CD14-positive monocyte (primary cell): ENCODE measurements at regions not wholly inside any gene's neighbourhood (a gene's known extent, or its start where the extent isn't known, plus 50 kb on each side); places are given as distances from the start of the nearest gene placed in this dataset.

Experiments
- DNase-seq, 3 donors: peaks; one replicate each; pipeline ENCODE4 v3.0.0-alpha.2; 2011 to 2022
- H2AFZ ChIP-seq: 2 replicates; pipeline ENCODE4 v1.6.0; 2012; ENCODE audit warnings: mild to moderate bottlenecking, low read depth, low read length, inconsistent platforms; ENCODE audit not compliant: insufficient read depth, poor library complexity, severe bottlenecking
- H3K27ac ChIP-seq, 2 donors: 1 replicate in 1 of 2; 2 replicates in 1 of 2; pipeline ENCODE4 v1.5.1; 2012 to 2013; ENCODE audit warnings: low read length in 2 of 2, control low read depth in 1 of 2, inconsistent platforms in 1 of 2, low read depth in 1 of 2, mild to moderate bottlenecking in 1 of 2
- H3K27me3 ChIP-seq, 2 donors: one replicate each; pipeline versions ENCODE4 v1.6.0 to v1.6.1; 2011 to 2013; ENCODE audit warnings: low read length in 2 of 2; ENCODE audit not compliant: control insufficient read depth in 2 of 2, insufficient read depth in 2 of 2
- H3K36me3 ChIP-seq, 2 donors: replicated peaks in 1 of 2; 1 replicate in 1 of 2; 2 replicates in 1 of 2; pipeline versions ENCODE4 v1.5.1 to v1.6.1; 2012 to 2013; ENCODE audit warnings: low read length in 2 of 2, control low read depth in 1 of 2, inconsistent platforms in 1 of 2, mild to moderate bottlenecking in 1 of 2; ENCODE audit not compliant: insufficient read depth in 2 of 2, control insufficient read depth in 1 of 2
- H3K4me1 ChIP-seq, 2 donors: 1 replicate in 1 of 2; 2 replicates in 1 of 2; pipeline versions ENCODE4 v1.5.1 to v1.6.1; 2012 to 2013; ENCODE audit warnings: low read length in 2 of 2, control low read depth in 1 of 2, inconsistent platforms in 1 of 2, mild to moderate bottlenecking in 1 of 2, moderate library complexity in 1 of 2; ENCODE audit not compliant: insufficient read depth in 2 of 2, control insufficient read depth in 1 of 2
- H3K4me2 ChIP-seq: replicated peaks from 2 replicates; pipeline ENCODE3; 2012; ENCODE audit warnings: low read length, moderate library complexity, mild to moderate bottlenecking; ENCODE audit not compliant: poor library complexity, severe bottlenecking; ENCODE audit errors: extremely low read depth
- H3K4me3 ChIP-seq, 3 experiments: fragments of 200-600 bp in 1 of 3; sonication (generic) in 1 of 3; replicated peaks in 1 of 3; 1 replicate in 2 of 3; 2 replicates in 1 of 3; pipeline ENCODE4 v1.5.1; 2011 to 2013; ENCODE audit warnings: low read length in 3 of 3, mild to moderate bottlenecking in 3 of 3, control low read depth in 2 of 3, low read depth in 2 of 3, inconsistent platforms in 1 of 3, moderate library complexity in 1 of 3
- H3K79me2 ChIP-seq: 2 replicates; pipeline ENCODE4 v1.6.0; 2012; ENCODE audit warnings: mild to moderate bottlenecking, control low read depth, inconsistent platforms, low read length, moderate library complexity; ENCODE audit not compliant: insufficient read depth
- H3K9ac ChIP-seq: 2 replicates; pipeline ENCODE4 v1.6.0; 2017; ENCODE audit warnings: low read length, mild to moderate bottlenecking; ENCODE audit not compliant: insufficient read depth, poor library complexity, severe bottlenecking
- H3K9me3 ChIP-seq, 2 donors: replicated peaks in 1 of 2; 1 replicate in 1 of 2; 2 replicates in 1 of 2; pipeline versions ENCODE4 v1.5.1 to v1.6.1; 2012 to 2013; ENCODE audit warnings: low read length in 2 of 2, control low read depth in 1 of 2; ENCODE audit not compliant: control insufficient read depth in 1 of 2, insufficient read depth in 1 of 2
- H4K20me1 ChIP-seq: 2 replicates; pipeline ENCODE4 v1.6.0; 2012; ENCODE audit warnings: mild to moderate bottlenecking, low read length, control low read depth, moderate library complexity; ENCODE audit not compliant: insufficient read depth
- H3K27ac Mint-ChIP-seq, 7 donors: one replicate each; pipeline ENCODE4 v1.8.0; 2020; ENCODE audit warnings: mild to moderate bottlenecking in 7 of 7, mixed read lengths in 7 of 7, moderate library complexity in 6 of 7, inconsistent platforms in 2 of 7
- H3K27me3 Mint-ChIP-seq, 3 donors: one replicate each; pipeline ENCODE4 v1.8.0; 2021 to 2022; ENCODE audit warnings: low read depth in 3 of 3, mild to moderate bottlenecking in 3 of 3, mixed read lengths in 3 of 3, moderate library complexity in 3 of 3, inconsistent platforms in 1 of 3
- H3K36me3 Mint-ChIP-seq, 2 donors: one replicate each; pipeline ENCODE4 v1.8.0; 2020; ENCODE audit warnings: mixed read lengths in 2 of 2, inconsistent platforms in 1 of 2, mild to moderate bottlenecking in 1 of 2
- H3K4me1 Mint-ChIP-seq: one replicate; pipeline ENCODE4 v1.8.0; 2020; ENCODE audit warnings: mild to moderate bottlenecking, mixed read lengths
- H3K4me3 Mint-ChIP-seq, 2 donors: one replicate each; pipeline ENCODE4 v1.8.0; 2020; ENCODE audit warnings: mild to moderate bottlenecking in 2 of 2, mixed read lengths in 2 of 2, moderate library complexity in 1 of 2
- H3K9me3 Mint-ChIP-seq, 7 donors: one replicate each; pipeline ENCODE4 v1.8.0; 2020 to 2022; ENCODE audit warnings: mixed read lengths in 7 of 7, mild to moderate bottlenecking in 6 of 7, moderate library complexity in 6 of 7, inconsistent platforms in 2 of 7
- WGBS: methylation state at CpG from one replicate; pipeline ENCODE4 v1.1.5; 2013; ENCODE audit warnings: missing lambda C conversion rate; ENCODE audit not compliant: insufficient coverage; 5-methylcytosine and 5-hydroxymethylcytosine counted together
- intact Hi-C, 2 donors: fragments of 100-400 bp; cut with micrococcal nuclease; formaldehyde crosslinking; loops; one replicate each; pipeline versions ENCODE4 v1.15.0 to v1.15.1; 2023
- TF ChIP-seq, protein P1 (sequence below): fragments of 200-600 bp; IDR thresholded peaks from one replicate; pipeline ENCODE4 v1.8.0; 2022; ENCODE audit warnings: antibody characterized with exemption, mild to moderate bottlenecking

DNA sequence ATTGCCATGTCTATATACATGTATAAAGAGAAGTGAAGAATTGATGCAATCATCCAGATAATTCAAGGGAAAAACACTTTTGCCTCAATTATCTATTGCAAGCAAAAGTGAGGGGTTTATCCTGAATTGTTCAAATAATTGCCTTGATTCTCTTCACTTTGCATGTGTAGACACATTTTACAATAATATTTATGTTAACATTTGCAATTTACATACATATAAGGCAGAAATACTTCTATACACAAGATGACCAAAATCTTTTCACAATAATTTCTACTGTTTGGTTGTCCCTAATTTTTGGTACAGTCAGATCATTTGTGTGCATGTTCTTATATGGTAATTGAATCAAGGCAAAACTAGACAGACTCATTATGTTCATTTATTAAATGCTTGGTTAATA, 285.3 kb upstream of the TMEM161B start:
- H3K4me3 ChIP-seq: no peak overlapping the region
- H2AFZ ChIP-seq: no peak overlapping the region
- no peaks in the 10 kb centered on the region for H3K36me3 ChIP-seq
- Mint-ChIP-seq H3K27ac (no peak overlapping the region), H3K36me3 (no peaks in the 10 kb centered on the region), H3K4me1 (no peaks in the 10 kb centered on the region), H3K4me3 (no peak overlapping the region), H3K27me3 (peaks cover 0 to 2% (median 0%) of the 10 kb centered on the region in 3 donors), H3K9me3 (peaks cover 0 to 2% (median 0%) of the 10 kb centered on the region in 7 donors)
- intact Hi-C loops: no loop called here
- TF ChIP-seq, protein P1, sequence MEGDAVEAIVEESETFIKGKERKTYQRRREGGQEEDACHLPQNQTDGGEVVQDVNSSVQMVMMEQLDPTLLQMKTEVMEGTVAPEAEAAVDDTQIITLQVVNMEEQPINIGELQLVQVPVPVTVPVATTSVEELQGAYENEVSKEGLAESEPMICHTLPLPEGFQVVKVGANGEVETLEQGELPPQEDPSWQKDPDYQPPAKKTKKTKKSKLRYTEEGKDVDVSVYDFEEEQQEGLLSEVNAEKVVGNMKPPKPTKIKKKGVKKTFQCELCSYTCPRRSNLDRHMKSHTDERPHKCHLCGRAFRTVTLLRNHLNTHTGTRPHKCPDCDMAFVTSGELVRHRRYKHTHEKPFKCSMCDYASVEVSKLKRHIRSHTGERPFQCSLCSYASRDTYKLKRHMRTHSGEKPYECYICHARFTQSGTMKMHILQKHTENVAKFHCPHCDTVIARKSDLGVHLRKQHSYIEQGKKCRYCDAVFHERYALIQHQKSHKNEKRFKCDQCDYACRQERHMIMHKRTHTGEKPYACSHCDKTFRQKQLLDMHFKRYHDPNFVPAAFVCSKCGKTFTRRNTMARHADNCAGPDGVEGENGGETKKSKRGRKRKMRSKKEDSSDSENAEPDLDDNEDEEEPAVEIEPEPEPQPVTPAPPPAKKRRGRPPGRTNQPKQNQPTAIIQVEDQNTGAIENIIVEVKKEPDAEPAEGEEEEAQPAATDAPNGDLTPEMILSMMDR: no peak
- no peak for DNase-seq
- H4K20me1 ChIP-seq: no peaks in the 10 kb centered on the region
- no peaks in the 10 kb centered on the region for H3K27me3 ChIP-seq
- no peaks in the 10 kb centered on the region for H3K4me1 ChIP-seq
- no peaks in the 10 kb centered on the region for H3K79me2 ChIP-seq
- no peaks in the 10 kb centered on the region for H3K9me3 ChIP-seq
- no peak overlapping the region for H3K27ac ChIP-seq
- no peak overlapping the region for H3K4me2 ChIP-seq
- H3K9ac ChIP-seq: no peak overlapping the region

DNA sequence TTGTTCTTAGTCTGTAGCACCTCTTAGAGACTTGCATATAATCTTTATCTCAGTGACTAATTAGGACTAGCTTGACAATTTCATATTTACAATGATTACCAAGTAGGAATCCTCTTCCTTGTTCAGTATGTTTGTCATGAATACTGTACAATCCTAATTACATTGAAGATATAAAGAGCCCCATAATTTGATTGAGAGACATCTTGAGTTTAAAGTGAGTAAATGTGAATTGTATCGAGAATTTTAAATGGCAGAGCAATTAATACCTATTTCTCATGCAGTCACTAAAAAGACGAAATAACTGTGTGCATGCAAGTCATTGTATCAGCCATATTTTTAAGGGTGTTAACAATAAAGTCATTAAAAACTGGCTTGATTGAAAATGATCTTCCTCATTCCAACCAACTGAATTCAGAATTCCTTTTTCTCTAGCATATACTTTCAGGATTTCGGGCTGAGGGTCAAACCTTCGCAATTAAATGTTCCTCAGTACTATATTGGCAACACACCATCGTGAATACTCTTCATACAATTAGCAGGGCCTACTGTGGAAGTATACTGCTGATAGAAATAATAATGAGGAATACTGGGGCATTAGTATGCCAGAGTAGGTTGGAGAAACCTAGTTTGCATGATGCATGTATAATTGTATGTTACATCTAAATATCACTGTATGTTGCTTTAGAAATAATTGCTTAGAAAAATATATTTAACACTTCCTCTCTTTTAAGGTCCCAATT, 284.7 kb upstream of the TMEM161B start:
- Histone ChIP-seq H3K4me3 (no peak overlapping the region), H3K27ac (no peak overlapping the region), H3K79me2 (no peaks in the 10 kb centered on the region), H3K9ac (no peak overlapping the region), H3K4me1 (no peaks in the 10 kb centered on the region), H2AFZ (no peak overlapping the region), H3K36me3 (no peaks in the 10 kb centered on the region), H3K27me3 (no peaks in the 10 kb centered on the region), H3K9me3 (no peaks in the 10 kb centered on the region), H3K4me2 (no peak overlapping the region), H4K20me1 (no peaks in the 10 kb centered on the region)
- Mint-ChIP-seq H3K4me3 (no peak overlapping the region), H3K27me3 (peaks cover 0 to 2% (median 0%) of the 10 kb centered on the region in 3 donors), H3K4me1 (no peaks in the 10 kb centered on the region), H3K9me3 (peaks cover 0 to 2% (median 0%) of the 10 kb centered on the region in 7 donors), H3K27ac (no peak overlapping the region), H3K36me3 (no peaks in the 10 kb centered on the region)
- no CpG with 5 or more reads among the region's 5 CpGs for WGBS
- intact Hi-C loops: no loop called here
- TF ChIP-seq, protein P1: no peak
- DNase-seq: no peak
